Memory B cell (primary cell): ENCODE measurements at regions not wholly inside any gene's neighbourhood (a gene's known extent, or its start where the extent isn't known, plus 50 kb on each side); places are given as distances from the start of the nearest gene placed in this dataset.

Source experiments
- ATAC-seq: fragments of 150-1000 bp; cut with Tn5 transposase; 2 replicates; pipeline ENCODE4 v1.10.0; 2021; ENCODE audit warnings: low read depth, mild to moderate bottlenecking, moderate library complexity
- DNase-seq, 2 donors: peaks; one replicate each; pipeline ENCODE4 v3.0.0; 2022; ENCODE audit warnings: low spot score in 2 of 2
- H3K27ac Mint-ChIP-seq: one replicate; pipeline ENCODE4 v1.8.0; 2022; ENCODE audit warnings: mild to moderate bottlenecking, moderate library complexity, mixed read lengths
- H3K27me3 Mint-ChIP-seq: one replicate; pipeline ENCODE4 v1.8.0; 2022; ENCODE audit warnings: mixed read lengths
- H3K36me3 Mint-ChIP-seq: one replicate; pipeline ENCODE4 v1.8.0; 2022; ENCODE audit warnings: mild to moderate bottlenecking, mixed read lengths
- H3K4me1 Mint-ChIP-seq: one replicate; pipeline ENCODE4 v1.8.0; 2022; ENCODE audit warnings: mixed read lengths
- H3K4me3 Mint-ChIP-seq: one replicate; pipeline ENCODE4 v1.8.0; 2022; ENCODE audit warnings: mild to moderate bottlenecking, moderate library complexity, mixed read lengths
- H3K9me3 Mint-ChIP-seq: one replicate; pipeline ENCODE4 v1.8.0; 2022; ENCODE audit warnings: mixed read lengths

GRCh38 chr14:85445151-85445795 is 84.7 kb upstream of the FLRT2 start:
- Mint-ChIP-seq H3K9me3 (peaks cover 3% of the 10 kb centered on the region), H3K27ac (no peak overlapping the region), H3K4me1 (no peaks in the 10 kb centered on the region), H3K4me3 (no peak overlapping the region), H3K27me3 (no peaks in the 10 kb centered on the region), H3K36me3 (no peaks in the 10 kb centered on the region)
- ATAC-seq (no peak), DNase-seq (no peak)

- Mint-ChIP-seq H3K27me3 (no peaks in the 10 kb centered on the region), H3K27ac (no peak overlapping the region), H3K4me1 (no peaks in the 10 kb centered on the region), H3K4me3 (no peak overlapping the region), H3K36me3 (no peaks in the 10 kb centered on the region), H3K9me3 (peaks cover 3% of the 10 kb centered on the region)
- ATAC-seq (no peak), DNase-seq (no peak)
Observed at GRCh38 chr14:85447883-85448282, 82.1 kb upstream of the FLRT2 start.

- no peak for DNase-seq
- peaks cover 2% of the 10 kb centered on the region for H3K9me3 Mint-ChIP-seq
- H3K27ac Mint-ChIP-seq = no peak overlapping the region
- no peak overlapping the region for H3K4me3 Mint-ChIP-seq
- ATAC-seq = no peak
- H3K27me3 Mint-ChIP-seq = no peaks in the 10 kb centered on the region
- no peaks in the 10 kb centered on the region for H3K4me1 Mint-ChIP-seq
- no peaks in the 10 kb centered on the region for H3K36me3 Mint-ChIP-seq
Observed at GRCh38 chr14:85451421-85451820, 78.5 kb upstream of the FLRT2 start.

- Mint-ChIP-seq H3K36me3 (no peaks in the 10 kb centered on the region), H3K4me1 (no peaks in the 10 kb centered on the region), H3K9me3 (peaks cover 4% of the 10 kb centered on the region), H3K4me3 (no peak overlapping the region), H3K27me3 (no peaks in the 10 kb centered on the region), H3K27ac (no peak overlapping the region)
- no peak for DNase-seq
- ATAC-seq = no peak
Observed at GRCh38 chr14:85453401-85454225, 76.3 kb upstream of the FLRT2 start.

- peaks cover 4% of the 10 kb centered on the region for H3K9me3 Mint-ChIP-seq
- no peaks in the 10 kb centered on the region for H3K4me1 Mint-ChIP-seq
- ATAC-seq (no peak), DNase-seq (no peak)
- H3K27ac Mint-ChIP-seq = no peak overlapping the region
- H3K4me3 Mint-ChIP-seq = no peak overlapping the region
- H3K27me3 Mint-ChIP-seq = no peaks in the 10 kb centered on the region
- H3K36me3 Mint-ChIP-seq = no peaks in the 10 kb centered on the region
Observed at GRCh38 chr14:85454226-85454813, 75.6 kb upstream of the FLRT2 start.

GRCh38 chr14:85459361-85460000 is 70.5 kb upstream of the FLRT2 start:
- no peak overlapping the region for H3K4me3 Mint-ChIP-seq
- ATAC-seq (no peak), DNase-seq (no peak)
- H3K27me3 Mint-ChIP-seq = no peaks in the 10 kb centered on the region
- H3K4me1 Mint-ChIP-seq = no peaks in the 10 kb centered on the region
- peaks cover 5% of the 10 kb centered on the region for H3K9me3 Mint-ChIP-seq
- no peaks in the 10 kb centered on the region for H3K36me3 Mint-ChIP-seq
- no peak overlapping the region for H3K27ac Mint-ChIP-seq

- H3K36me3 Mint-ChIP-seq = no peaks in the 10 kb centered on the region
- no peaks in the 10 kb centered on the region for H3K27me3 Mint-ChIP-seq
- no peak for DNase-seq
- ATAC-seq = no peak
- no peaks in the 10 kb centered on the region for H3K4me1 Mint-ChIP-seq
- H3K4me3 Mint-ChIP-seq = no peak overlapping the region
- H3K9me3 Mint-ChIP-seq = peaks cover 5% of the 10 kb centered on the region
- no peak overlapping the region for H3K27ac Mint-ChIP-seq
Observed at GRCh38 chr14:85461432-85462133, 68.4 kb upstream of the FLRT2 start.

- no peaks in the 10 kb centered on the region for H3K27me3 Mint-ChIP-seq
- H3K4me3 Mint-ChIP-seq = no peak overlapping the region
- peaks cover 5% of the 10 kb centered on the region for H3K9me3 Mint-ChIP-seq
- DNase-seq (no peak), ATAC-seq (no peak)
- no peaks in the 10 kb centered on the region for H3K36me3 Mint-ChIP-seq
- no peak overlapping the region for H3K27ac Mint-ChIP-seq
- H3K4me1 Mint-ChIP-seq = no peaks in the 10 kb centered on the region
Observed at GRCh38 chr14:85463512-85463911, 66.4 kb upstream of the FLRT2 start.

GRCh38 chr14:85464135-85464895 is 65.6 kb upstream of the FLRT2 start:
- Mint-ChIP-seq H3K27ac (no peak overlapping the region), H3K36me3 (no peaks in the 10 kb centered on the region), H3K27me3 (no peaks in the 10 kb centered on the region), H3K4me1 (no peaks in the 10 kb centered on the region), H3K4me3 (no peak overlapping the region), H3K9me3 (peaks cover 5% of the 10 kb centered on the region)
- ATAC-seq (no peak), DNase-seq (no peak)

- no peak overlapping the region for H3K27ac Mint-ChIP-seq
- H3K4me1 Mint-ChIP-seq = no peaks in the 10 kb centered on the region
Observed at GRCh38 chr14:85466678-85467077, 63.3 kb upstream of the FLRT2 start.

GRCh38 chr14:85468816-85469215 is 61.1 kb upstream of the FLRT2 start:
- no peak for DNase-seq
- ATAC-seq = no peak
- Mint-ChIP-seq H3K9me3 (peaks cover 2% of the 10 kb centered on the region), H3K4me3 (no peak overlapping the region), H3K27me3 (no peaks in the 10 kb centered on the region), H3K4me1 (no peaks in the 10 kb centered on the region), H3K27ac (no peak overlapping the region), H3K36me3 (no peaks in the 10 kb centered on the region)

More at GRCh38 chr14:85466678-85467077, 63.3 kb upstream of the FLRT2 start:
- DNase-seq (no peak), ATAC-seq (no peak)
- Mint-ChIP-seq H3K4me3 (no peak overlapping the region), H3K9me3 (peaks cover 4% of the 10 kb centered on the region), H3K27me3 (no peaks in the 10 kb centered on the region), H3K36me3 (no peaks in the 10 kb centered on the region)

- Mint-ChIP-seq H3K4me3 (no peak overlapping the region), H3K36me3 (no peaks in the 10 kb centered on the region), H3K4me1 (no peaks in the 10 kb centered on the region), H3K9me3 (peaks cover 2% of the 10 kb centered on the region), H3K27me3 (no peaks in the 10 kb centered on the region), H3K27ac (no peak overlapping the region)
- no peak for DNase-seq
- no peak for ATAC-seq
Observed at GRCh38 chr14:85471156-85471555, 58.8 kb upstream of the FLRT2 start.

GRCh38 chr14:85471744-85472143 is 58.2 kb upstream of the FLRT2 start:
- no peaks in the 10 kb centered on the region for H3K4me1 Mint-ChIP-seq
- H3K4me3 Mint-ChIP-seq = no peak overlapping the region
- no peaks in the 10 kb centered on the region for H3K27me3 Mint-ChIP-seq
- H3K36me3 Mint-ChIP-seq = no peaks in the 10 kb centered on the region
- H3K9me3 Mint-ChIP-seq = peaks cover 2% of the 10 kb centered on the region
- no peak for DNase-seq
- ATAC-seq = no peak
- no peak overlapping the region for H3K27ac Mint-ChIP-seq
